Activated effector memory CD4-positive, alpha-beta T cell treated with anti-CD3 and anti-CD28 coated beads, Interleukin-2, amount 50 U/mL, for 16 hours (primary cell): ENCODE measurements at regions not wholly inside any gene's neighbourhood (a gene's known extent, or its start where the extent isn't known, plus 50 kb on each side); places are given as distances from the start of the nearest gene placed in this dataset.

ENCODE experiments used
- DNase-seq: peaks from one replicate; pipeline ENCODE4 v3.0.0-alpha.2; 2020

- DNase-seq = no peak
These were observed 60.9 kb upstream of the CHRM2 start for GRCh38 chr7:136807598-136807997.

GRCh38 chr7:136803028-136803427 lies 65.4 kb upstream of the CHRM2 start:
- no peak for DNase-seq

GRCh38 chr7:136783934-136784333 lies 84.5 kb upstream of the CHRM2 start:
- DNase-seq = no peak

GRCh38 chr7:136741941-136742340 lies 126.5 kb upstream of the CHRM2 start:
- DNase-seq = no peak

- DNase-seq = no peak
These were observed 139.5 kb upstream of the CHRM2 start for GRCh38 chr7:136728945-136729344.

GRCh38 chr7:136726460-136726859 lies 142.0 kb upstream of the CHRM2 start:
- DNase-seq = no peak

- DNase-seq = no peak
These were observed 150.4 kb upstream of the CHRM2 start for GRCh38 chr7:136717910-136718557.

GRCh38 chr7:136714062-136714461 lies 154.4 kb upstream of the CHRM2 start:
- DNase-seq = no peak

- DNase-seq = no peak
These were observed 157.7 kb upstream of the CHRM2 start for GRCh38 chr7:136710751-136711150.

- DNase-seq = no peak
These were observed 158.6 kb upstream of the CHRM2 start for GRCh38 chr7:136709876-136710275.

- no peak for DNase-seq
These were observed 165.5 kb upstream of the CHRM2 start for GRCh38 chr7:136702913-136703312.

- DNase-seq = no peak
These were observed 169.5 kb upstream of the CHRM2 start for GRCh38 chr7:136698977-136699376.

- no peak for DNase-seq
These were observed 170.2 kb upstream of the CHRM2 start for GRCh38 chr7:136698231-136698630.

- no peak for DNase-seq
These were observed 171.2 kb upstream of the CHRM2 start for GRCh38 chr7:136697271-136697670.

- no peak for DNase-seq
These were observed 175.0 kb upstream of the CHRM2 start for GRCh38 chr7:136693166-136694119.

- no peak for DNase-seq
These were observed 176.2 kb upstream of the CHRM2 start for GRCh38 chr7:136692221-136692620.

GRCh38 chr7:136688601-136689000 lies 179.9 kb upstream of the CHRM2 start:
- DNase-seq = no peak

- no peak for DNase-seq
These were observed 180.6 kb upstream of the CHRM2 start for GRCh38 chr7:136687693-136688322.

- DNase-seq = no peak
These were observed 182.8 kb upstream of the CHRM2 start for GRCh38 chr7:136685501-136686173.

- no peak for DNase-seq
These were observed 190.7 kb upstream of the CHRM2 start for GRCh38 chr7:136677471-136678365.

- DNase-seq = no peak
These were observed 200.9 kb upstream of the CHRM2 start for GRCh38 chr7:136667584-136667983.

GRCh38 chr7:136665878-136666509 lies 202.5 kb upstream of the CHRM2 start:
- no peak for DNase-seq
